ENCODE measurements at regions not wholly inside any gene's neighbourhood (a gene's known extent, or its start where the extent isn't known, plus 50 kb on each side); places are given as distances from the start of the nearest gene placed in this dataset.

DNA sequence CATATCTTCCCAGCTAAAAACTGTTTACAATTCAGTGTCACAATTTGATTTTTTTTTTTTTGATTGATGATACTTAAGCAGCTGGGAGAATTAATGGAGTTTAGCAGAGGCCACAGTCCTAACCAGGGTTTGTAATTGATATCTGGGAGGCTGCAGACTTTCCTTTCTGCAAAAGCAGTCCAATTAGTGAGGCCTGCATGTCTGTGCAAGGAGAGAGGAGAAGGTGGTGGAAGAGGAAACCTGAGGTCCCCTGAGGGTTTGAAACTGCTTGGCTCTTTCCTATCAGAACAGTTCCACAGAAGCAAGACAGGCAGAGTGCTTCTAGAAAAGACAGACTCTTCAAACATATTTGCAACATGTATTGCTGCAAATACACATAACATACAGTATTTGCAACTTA is 160.8 kb upstream of the KRR1 start:
- TF ChIP-seq, protein P1, sequence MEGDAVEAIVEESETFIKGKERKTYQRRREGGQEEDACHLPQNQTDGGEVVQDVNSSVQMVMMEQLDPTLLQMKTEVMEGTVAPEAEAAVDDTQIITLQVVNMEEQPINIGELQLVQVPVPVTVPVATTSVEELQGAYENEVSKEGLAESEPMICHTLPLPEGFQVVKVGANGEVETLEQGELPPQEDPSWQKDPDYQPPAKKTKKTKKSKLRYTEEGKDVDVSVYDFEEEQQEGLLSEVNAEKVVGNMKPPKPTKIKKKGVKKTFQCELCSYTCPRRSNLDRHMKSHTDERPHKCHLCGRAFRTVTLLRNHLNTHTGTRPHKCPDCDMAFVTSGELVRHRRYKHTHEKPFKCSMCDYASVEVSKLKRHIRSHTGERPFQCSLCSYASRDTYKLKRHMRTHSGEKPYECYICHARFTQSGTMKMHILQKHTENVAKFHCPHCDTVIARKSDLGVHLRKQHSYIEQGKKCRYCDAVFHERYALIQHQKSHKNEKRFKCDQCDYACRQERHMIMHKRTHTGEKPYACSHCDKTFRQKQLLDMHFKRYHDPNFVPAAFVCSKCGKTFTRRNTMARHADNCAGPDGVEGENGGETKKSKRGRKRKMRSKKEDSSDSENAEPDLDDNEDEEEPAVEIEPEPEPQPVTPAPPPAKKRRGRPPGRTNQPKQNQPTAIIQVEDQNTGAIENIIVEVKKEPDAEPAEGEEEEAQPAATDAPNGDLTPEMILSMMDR (conservative IDR thresholded peaks at IDR 0.05 in 1 of 2, IDR thresholded peaks at IDR 0.05 in 1 of 2; ENCODE audit: low read depth in 1 of 2, low read length in 2 of 2), result no peak
- TF ChIP-seq EZH2 (IDR thresholded peaks at IDR 0.05; ENCODE audit: low read length, missing control alignments), result no peak
